C4-2B (cell line): ENCODE measurements at regions not wholly inside any gene's neighbourhood (a gene's known extent, or its start where the extent isn't known, plus 50 kb on each side); places are given as distances from the start of the nearest gene placed in this dataset.

Experiments
- H3K27ac ChIP-seq: fragments of 450-650 bp; 2 replicates; pipeline ENCODE4 v1.5.1; 2017
- CTCF ChIP-seq: fragments of 450-650 bp; conservative IDR thresholded peaks from 2 replicates; pipeline ENCODE4 v1.5.1; 2017; ENCODE audit warnings: mild to moderate bottlenecking
- ZFX ChIP-seq: fragments of 450-650 bp; IDR thresholded peaks from 2 replicates; pipeline ENCODE4 v1.6.1; 2017

GRCh38 chr20:22446613-22447446, 137.5 kb downstream of the FOXA2 start:
- TF ChIP-seq CTCF (no peak), ZFX (no peak)

GRCh38 chr20:22442318-22442717, 142.1 kb downstream of the FOXA2 start:
- no peak for TF ChIP-seq ZFX
- no peak for TF ChIP-seq CTCF

More at GRCh38 chr20:22446613-22447446, 137.5 kb downstream of the FOXA2 start:
- no peak overlapping the region for H3K27ac ChIP-seq

GRCh38 chr20:22438926-22439325, 145.4 kb downstream of the FOXA2 start:
- TF ChIP-seq CTCF, result peak; percentile 53
- TF ChIP-seq ZFX, result no peak
- no peak overlapping the region for H3K27ac ChIP-seq

More at GRCh38 chr20:22442318-22442717, 142.1 kb downstream of the FOXA2 start:
- H3K27ac ChIP-seq, result no peak overlapping the region

GRCh38 chr20:22438346-22438745, 146.0 kb downstream of the FOXA2 start:
- TF ChIP-seq CTCF (no peak), ZFX (no peak)
- H3K27ac ChIP-seq, result no peak overlapping the region

- TF ChIP-seq CTCF (no peak), ZFX (no peak)
- no peak overlapping the region for H3K27ac ChIP-seq
These were observed 147.0 kb downstream of the FOXA2 start for GRCh38 chr20:22437354-22437753.

GRCh38 chr20:22431419-22431818, 153.0 kb downstream of the FOXA2 start:
- TF ChIP-seq CTCF (no peak), ZFX (no peak)
- H3K27ac ChIP-seq, result no peak overlapping the region

GRCh38 chr20:22430746-22431168, 153.6 kb downstream of the FOXA2 start:
- TF ChIP-seq CTCF (no peak), ZFX (no peak)
- H3K27ac ChIP-seq, result no peak overlapping the region
